Keratinocyte (primary cell): ENCODE measurements at regions not wholly inside any gene's neighbourhood (a gene's known extent, or its start where the extent isn't known, plus 50 kb on each side); places are given as distances from the start of the nearest gene placed in this dataset.
A peak's percentile ranks its signal among the peaks of the same experiment; 100 is the strongest.

Experiments
- CTCF ChIP-seq, 3 experiments: IDR thresholded peaks in 1 of 3; conservative IDR thresholded peaks in 1 of 3; optimal IDR thresholded peaks in 1 of 3; 2 replicates in 2 of 3; 3 replicates in 1 of 3; pipeline versions ENCODE3 to v1.5.1; 2011; ENCODE audit warnings: low read length in 3 of 3, mild to moderate bottlenecking in 3 of 3, moderate library complexity in 2 of 3, control low read depth in 1 of 3, inconsistent platforms in 1 of 3; ENCODE audit not compliant: insufficient read depth in 2 of 3; ENCODE audit errors: extremely low read depth in 1 of 3
- EZH2 ChIP-seq: IDR thresholded peaks from one replicate; pipeline ENCODE4 v1.6.1; 2012; ENCODE audit warnings: inconsistent platforms, mild to moderate bottlenecking, low read length, moderate library complexity

GRCh38 chr10:2081501-2081900 lies 344.2 kb upstream of the ADARB2 start:
- TF ChIP-seq CTCF (optimal IDR thresholded peaks at IDR 0.05 in 1 of 3, IDR thresholded peaks at IDR 0.05 in 1 of 3, conservative IDR thresholded peaks at IDR 0.05 in 1 of 3; ENCODE audit: extremely low read depth in 1 of 3, insufficient read depth in 2 of 3, low read length in 3 of 3) (peak in 1 of 3 experiments; percentile 6), EZH2 (no peak)
